ENCODE measurements at regions not wholly inside any gene's neighbourhood (a gene's known extent, or its start where the extent isn't known, plus 50 kb on each side); places are given as distances from the start of the nearest gene placed in this dataset.

DNA sequence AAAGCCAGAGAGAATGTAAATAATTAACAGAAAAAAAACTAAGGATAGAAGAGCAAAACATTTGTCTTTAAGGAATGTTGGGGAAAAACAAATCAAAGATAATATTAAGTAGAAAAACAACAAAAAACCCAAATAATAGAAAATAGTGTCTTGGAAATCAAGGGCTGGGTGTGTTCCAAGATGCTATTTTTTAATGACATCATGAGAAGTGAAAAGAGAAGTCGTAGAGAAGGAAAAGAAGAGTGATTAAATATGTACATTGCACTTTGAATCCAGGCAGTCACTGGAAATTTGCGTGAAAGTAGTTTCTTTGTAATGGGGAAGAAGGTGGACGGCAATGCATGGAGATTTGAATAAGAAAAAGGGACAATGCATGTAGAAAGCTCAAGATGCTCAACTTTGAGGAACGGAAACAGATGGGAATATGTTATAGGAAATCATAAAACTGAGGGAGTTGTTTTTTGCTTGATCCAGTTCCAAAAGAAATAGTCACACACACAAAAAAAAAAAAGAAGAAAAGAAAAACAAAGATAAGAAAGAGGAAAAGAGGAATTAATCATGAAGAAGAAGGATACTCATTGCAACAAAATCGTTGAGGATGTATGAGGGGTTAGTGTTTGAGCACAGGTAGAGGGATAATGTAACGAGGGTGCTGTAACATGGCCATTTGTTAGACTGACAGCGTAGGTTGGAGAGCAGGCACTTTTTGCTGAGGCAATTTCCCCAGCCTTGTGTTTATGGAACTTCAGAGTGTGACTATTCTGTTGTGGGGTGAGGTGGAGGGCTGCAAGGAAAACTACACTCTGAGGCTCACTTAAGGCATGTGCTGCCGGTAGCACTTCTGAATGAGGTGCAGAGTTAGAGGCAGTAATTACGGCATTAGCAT, 184.1 kb downstream of the CALCRL start:
- TF ChIP-seq GLIS3 (CRISPR knock-in tag; IDR thresholded peaks at IDR 0.05) (no peak), TCF4 (CRISPR knock-in tag; IDR thresholded peaks at IDR 0.05; ENCODE audit: borderline replicate concordance) (no peak), ZFP3 (CRISPR knock-in tag; IDR thresholded peaks at IDR 0.05) (no peak), SNAI2 (CRISPR knock-in tag; IDR thresholded peaks at IDR 0.05) (no peak), CSDC2 (CRISPR knock-in tag; IDR thresholded peaks at IDR 0.05) (no peak), ZNF565 (CRISPR knock-in tag; conservative IDR thresholded peaks at IDR 0.05; ENCODE audit: low read depth) (no peak), ZC3H10 (CRISPR knock-in tag; IDR thresholded peaks at IDR 0.05) (no peak), ZNF70 (CRISPR knock-in tag; IDR thresholded peaks at IDR 0.05) (no peak), ESRRG (CRISPR knock-in tag; IDR thresholded peaks at IDR 0.05) (no peak), RARB (CRISPR knock-in tag; IDR thresholded peaks at IDR 0.05) (no peak), TOX (CRISPR knock-in tag; IDR thresholded peaks at IDR 0.05; ENCODE audit: borderline replicate concordance) (no peak)
- ATAC-seq, result peak; percentile 26; the same call in 1 of the 3 replicates

DNA sequence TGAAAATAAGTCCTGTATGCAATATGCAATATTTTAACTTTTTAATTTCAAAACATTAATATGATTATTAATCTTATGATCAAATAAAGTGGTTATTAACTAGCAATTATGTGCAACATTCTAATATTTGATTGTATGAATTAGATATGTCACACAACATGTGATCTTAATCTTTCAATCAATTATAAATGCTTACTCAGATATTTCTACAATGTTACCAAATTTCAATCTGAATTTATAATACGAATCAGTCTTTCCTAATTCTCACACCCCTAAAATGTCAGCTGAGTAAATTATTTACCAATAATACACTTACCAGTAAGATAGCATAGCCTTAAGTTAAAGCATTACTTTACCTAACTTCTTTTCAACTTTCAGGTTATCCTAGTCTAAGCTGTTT, 186.3 kb downstream of the CALCRL start:
- ATAC-seq, result no peak
- TF ChIP-seq ESRRG (CRISPR knock-in tag; IDR thresholded peaks at IDR 0.05) (no peak), ARNTL (CRISPR knock-in tag; IDR thresholded peaks at IDR 0.05; ENCODE audit: borderline replicate concordance, low read depth) (no peak), CSDC2 (CRISPR knock-in tag; IDR thresholded peaks at IDR 0.05) (no peak), PPARA (CRISPR knock-in tag; IDR thresholded peaks at IDR 0.05; ENCODE audit: borderline replicate concordance) (no peak)
- TF ChIP-seq, protein P1, sequence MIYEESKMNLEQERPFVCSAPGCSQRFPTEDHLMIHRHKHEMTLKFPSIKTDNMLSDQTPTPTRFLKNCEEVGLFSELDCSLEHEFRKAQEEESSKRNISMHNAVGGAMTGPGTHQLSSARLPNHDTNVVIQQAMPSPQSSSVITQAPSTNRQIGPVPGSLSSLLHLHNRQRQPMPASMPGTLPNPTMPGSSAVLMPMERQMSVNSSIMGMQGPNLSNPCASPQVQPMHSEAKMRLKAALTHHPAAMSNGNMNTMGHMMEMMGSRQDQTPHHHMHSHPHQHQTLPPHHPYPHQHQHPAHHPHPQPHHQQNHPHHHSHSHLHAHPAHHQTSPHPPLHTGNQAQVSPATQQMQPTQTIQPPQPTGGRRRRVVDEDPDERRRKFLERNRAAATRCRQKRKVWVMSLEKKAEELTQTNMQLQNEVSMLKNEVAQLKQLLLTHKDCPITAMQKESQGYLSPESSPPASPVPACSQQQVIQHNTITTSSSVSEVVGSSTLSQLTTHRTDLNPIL (CRISPR knock-in tag; IDR thresholded peaks at IDR 0.05; ENCODE audit: low read depth), result no peak

DNA sequence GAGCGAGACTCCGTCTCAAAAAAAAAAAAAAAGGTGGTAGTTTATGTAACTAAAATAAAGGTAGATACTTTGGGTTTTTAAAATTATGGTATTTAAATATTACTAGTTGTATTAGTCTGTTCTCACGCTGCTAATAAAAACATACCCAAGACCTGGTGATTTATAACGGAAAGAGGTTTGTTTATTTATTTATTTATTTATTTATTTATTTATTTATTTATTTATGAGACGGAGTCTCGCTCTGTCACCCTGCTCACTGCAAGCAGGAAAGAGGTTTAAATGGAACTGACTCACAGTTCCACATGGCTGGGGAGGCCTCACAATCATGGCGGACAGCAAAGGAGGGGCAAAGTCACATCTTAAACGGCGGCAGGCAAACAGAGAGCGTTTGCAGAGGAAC, 196.0 kb downstream of the CALCRL start:
- ATAC-seq, result no peak
- no peak for TF ChIP-seq ISL1 (CRISPR knock-in tag; IDR thresholded peaks at IDR 0.05)
- TF ChIP-seq, protein P1 (CRISPR knock-in tag; IDR thresholded peaks at IDR 0.05; ENCODE audit: low read depth), result no peak
- TF ChIP-seq PPARA (CRISPR knock-in tag; IDR thresholded peaks at IDR 0.05; ENCODE audit: borderline replicate concordance), result no peak
- TF ChIP-seq TOX (CRISPR knock-in tag; IDR thresholded peaks at IDR 0.05; ENCODE audit: borderline replicate concordance), result no peak
- TF ChIP-seq, protein P2, sequence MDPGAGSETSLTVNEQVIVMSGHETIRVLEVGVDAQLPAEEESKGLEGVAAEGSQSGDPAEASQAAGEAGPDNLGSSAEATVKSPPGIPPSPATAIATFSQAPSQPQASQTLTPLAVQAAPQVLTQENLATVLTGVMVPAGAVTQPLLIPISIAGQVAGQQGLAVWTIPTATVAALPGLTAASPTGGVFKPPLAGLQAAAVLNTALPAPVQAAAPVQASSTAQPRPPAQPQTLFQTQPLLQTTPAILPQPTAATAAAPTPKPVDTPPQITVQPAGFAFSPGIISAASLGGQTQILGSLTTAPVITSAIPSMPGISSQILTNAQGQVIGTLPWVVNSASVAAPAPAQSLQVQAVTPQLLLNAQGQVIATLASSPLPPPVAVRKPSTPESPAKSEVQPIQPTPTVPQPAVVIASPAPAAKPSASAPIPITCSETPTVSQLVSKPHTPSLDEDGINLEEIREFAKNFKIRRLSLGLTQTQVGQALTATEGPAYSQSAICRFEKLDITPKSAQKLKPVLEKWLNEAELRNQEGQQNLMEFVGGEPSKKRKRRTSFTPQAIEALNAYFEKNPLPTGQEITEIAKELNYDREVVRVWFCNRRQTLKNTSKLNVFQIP (CRISPR knock-in tag; IDR thresholded peaks at IDR 0.05; ENCODE audit: borderline replicate concordance, low read depth), result no peak
- TF ChIP-seq RARB (CRISPR knock-in tag; IDR thresholded peaks at IDR 0.05), result no peak
- TF ChIP-seq, protein P3, sequence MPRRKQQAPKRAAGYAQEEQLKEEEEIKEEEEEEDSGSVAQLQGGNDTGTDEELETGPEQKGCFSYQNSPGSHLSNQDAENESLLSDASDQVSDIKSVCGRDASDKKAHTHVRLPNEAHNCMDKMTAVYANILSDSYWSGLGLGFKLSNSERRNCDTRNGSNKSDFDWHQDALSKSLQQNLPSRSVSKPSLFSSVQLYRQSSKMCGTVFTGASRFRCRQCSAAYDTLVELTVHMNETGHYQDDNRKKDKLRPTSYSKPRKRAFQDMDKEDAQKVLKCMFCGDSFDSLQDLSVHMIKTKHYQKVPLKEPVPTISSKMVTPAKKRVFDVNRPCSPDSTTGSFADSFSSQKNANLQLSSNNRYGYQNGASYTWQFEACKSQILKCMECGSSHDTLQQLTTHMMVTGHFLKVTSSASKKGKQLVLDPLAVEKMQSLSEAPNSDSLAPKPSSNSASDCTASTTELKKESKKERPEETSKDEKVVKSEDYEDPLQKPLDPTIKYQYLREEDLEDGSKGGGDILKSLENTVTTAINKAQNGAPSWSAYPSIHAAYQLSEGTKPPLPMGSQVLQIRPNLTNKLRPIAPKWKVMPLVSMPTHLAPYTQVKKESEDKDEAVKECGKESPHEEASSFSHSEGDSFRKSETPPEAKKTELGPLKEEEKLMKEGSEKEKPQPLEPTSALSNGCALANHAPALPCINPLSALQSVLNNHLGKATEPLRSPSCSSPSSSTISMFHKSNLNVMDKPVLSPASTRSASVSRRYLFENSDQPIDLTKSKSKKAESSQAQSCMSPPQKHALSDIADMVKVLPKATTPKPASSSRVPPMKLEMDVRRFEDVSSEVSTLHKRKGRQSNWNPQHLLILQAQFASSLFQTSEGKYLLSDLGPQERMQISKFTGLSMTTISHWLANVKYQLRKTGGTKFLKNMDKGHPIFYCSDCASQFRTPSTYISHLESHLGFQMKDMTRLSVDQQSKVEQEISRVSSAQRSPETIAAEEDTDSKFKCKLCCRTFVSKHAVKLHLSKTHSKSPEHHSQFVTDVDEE (CRISPR knock-in tag; IDR thresholded peaks at IDR 0.05), result no peak
- TF ChIP-seq ZFP30 (CRISPR knock-in tag; IDR thresholded peaks at IDR 0.05), result no peak
- TF ChIP-seq, protein P4, sequence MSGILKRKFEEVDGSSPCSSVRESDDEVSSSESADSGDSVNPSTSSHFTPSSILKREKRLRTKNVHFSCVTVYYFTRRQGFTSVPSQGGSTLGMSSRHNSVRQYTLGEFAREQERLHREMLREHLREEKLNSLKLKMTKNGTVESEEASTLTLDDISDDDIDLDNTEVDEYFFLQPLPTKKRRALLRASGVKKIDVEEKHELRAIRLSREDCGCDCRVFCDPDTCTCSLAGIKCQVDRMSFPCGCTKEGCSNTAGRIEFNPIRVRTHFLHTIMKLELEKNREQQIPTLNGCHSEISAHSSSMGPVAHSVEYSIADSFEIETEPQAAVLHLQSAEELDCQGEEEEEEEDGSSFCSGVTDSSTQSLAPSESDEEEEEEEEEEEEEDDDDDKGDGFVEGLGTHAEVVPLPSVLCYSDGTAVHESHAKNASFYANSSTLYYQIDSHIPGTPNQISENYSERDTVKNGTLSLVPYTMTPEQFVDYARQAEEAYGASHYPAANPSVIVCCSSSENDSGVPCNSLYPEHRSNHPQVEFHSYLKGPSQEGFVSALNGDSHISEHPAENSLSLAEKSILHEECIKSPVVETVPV (CRISPR knock-in tag; IDR thresholded peaks at IDR 0.05), result no peak
- TF ChIP-seq OSR1 (CRISPR knock-in tag; IDR thresholded peaks at IDR 0.05), result no peak
- no peak for TF ChIP-seq BACH2 (CRISPR knock-in tag; IDR thresholded peaks at IDR 0.05; ENCODE audit: borderline replicate concordance)
- TF ChIP-seq CSDC2 (CRISPR knock-in tag; IDR thresholded peaks at IDR 0.05), result no peak

All from SK-N-SH treated with all-trans-retinoic acid at 6 μM for 48 hours (cell line).